LNCAP (cell line): ENCODE measurements at regions not wholly inside any gene's neighbourhood (a gene's known extent, or its start where the extent isn't known, plus 50 kb on each side); places are given as distances from the start of the nearest gene placed in this dataset.

Experiments used
- TF ChIP-seq, protein P1 (sequence below): fragments of 450-650 bp; IDR thresholded peaks from 2 replicates; pipeline ENCODE4 v1.5.1; 2017; ENCODE audit warnings: mild to moderate bottlenecking

DNA sequence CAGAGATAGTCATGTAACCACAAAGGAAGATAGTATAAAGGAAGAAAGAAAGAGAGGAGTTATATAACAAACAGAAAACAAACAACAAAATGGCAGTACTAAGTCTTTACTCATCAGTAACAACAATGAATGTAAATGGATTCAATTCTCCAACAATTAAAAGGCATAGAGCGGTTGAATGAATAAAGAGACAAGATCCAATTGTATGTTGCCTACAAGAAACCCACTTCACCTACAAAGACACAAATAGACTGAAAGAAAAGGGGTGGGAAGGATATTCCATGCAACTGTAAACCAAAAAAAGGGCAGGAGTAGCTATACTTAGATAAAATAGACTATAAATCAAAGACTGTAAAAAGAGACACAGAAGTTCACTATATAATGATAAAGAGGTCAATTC, 157.3 kb upstream of the CREB1 start:
- TF ChIP-seq, protein P1, sequence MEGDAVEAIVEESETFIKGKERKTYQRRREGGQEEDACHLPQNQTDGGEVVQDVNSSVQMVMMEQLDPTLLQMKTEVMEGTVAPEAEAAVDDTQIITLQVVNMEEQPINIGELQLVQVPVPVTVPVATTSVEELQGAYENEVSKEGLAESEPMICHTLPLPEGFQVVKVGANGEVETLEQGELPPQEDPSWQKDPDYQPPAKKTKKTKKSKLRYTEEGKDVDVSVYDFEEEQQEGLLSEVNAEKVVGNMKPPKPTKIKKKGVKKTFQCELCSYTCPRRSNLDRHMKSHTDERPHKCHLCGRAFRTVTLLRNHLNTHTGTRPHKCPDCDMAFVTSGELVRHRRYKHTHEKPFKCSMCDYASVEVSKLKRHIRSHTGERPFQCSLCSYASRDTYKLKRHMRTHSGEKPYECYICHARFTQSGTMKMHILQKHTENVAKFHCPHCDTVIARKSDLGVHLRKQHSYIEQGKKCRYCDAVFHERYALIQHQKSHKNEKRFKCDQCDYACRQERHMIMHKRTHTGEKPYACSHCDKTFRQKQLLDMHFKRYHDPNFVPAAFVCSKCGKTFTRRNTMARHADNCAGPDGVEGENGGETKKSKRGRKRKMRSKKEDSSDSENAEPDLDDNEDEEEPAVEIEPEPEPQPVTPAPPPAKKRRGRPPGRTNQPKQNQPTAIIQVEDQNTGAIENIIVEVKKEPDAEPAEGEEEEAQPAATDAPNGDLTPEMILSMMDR: no peak

DNA sequence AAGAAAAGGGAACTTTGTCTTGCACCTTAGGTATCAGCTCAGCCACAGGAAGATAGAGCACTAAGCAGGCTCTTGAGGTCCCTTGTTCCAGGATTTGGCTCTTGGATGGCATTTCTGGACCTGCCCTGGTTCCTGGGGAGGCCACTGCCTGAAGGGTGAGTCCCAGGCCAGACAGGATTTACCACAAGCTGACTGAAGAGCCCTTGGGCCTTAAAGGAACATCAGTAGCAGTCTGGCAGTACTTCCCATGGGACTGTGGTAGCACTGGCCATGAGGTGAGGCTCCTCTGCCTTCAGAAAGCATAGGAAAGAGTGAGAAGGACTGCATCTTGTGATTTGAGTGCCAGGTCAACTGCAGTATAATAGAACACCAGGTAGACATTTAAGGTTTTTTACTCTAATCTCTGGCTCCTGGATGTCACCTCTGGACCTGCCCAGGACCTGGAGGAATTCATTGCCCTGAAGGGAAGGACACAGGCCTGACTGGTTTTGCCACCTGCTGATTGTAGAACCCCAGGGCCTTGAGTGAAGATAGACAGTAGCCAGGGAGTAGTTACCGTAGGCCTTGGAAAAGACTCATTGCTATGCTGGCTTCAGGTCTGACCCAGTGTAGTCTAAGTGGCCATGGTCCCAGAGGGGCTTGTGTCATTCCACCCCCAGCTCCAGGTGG, 154.4 kb upstream of the CREB1 start:
- TF ChIP-seq, protein P1: no peak

DNA sequence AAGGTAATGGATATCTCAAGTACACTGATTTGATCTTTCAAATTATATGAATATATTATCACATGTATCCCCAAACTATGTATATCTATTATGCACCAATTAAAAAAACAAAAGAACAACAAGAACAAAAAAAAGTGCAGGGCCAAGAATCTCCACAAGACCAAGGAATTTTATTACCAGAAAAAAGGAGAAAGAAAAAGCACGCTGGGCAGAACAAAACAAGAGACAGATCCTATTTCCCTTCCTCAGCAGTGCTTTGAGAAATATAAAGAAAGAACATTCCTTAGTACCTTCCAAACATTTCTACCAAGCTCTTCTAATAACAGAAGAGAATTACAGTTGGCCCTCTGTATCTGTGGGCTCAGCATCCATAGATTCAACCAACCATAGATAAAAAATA, 144.7 kb upstream of the CREB1 start:
- TF ChIP-seq, protein P1: no peak

DNA sequence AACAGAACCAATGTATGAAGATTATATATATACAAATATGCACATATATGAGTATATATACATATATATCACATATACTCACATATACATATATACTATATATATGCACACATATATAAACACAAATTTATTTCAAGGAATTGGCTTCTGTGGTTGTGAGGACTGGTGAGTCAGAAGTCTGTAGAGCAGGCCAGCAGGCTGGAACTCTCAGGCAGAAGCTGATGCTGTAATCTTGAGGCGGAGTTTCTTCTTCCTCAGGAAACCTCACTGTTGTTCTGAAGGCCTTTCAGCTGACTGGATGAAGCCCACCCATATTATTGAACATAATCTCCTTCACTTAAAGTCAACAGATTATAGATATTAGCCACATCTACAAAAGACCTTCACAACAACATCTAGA, 143.9 kb upstream of the CREB1 start:
- TF ChIP-seq, protein P1: no peak

DNA sequence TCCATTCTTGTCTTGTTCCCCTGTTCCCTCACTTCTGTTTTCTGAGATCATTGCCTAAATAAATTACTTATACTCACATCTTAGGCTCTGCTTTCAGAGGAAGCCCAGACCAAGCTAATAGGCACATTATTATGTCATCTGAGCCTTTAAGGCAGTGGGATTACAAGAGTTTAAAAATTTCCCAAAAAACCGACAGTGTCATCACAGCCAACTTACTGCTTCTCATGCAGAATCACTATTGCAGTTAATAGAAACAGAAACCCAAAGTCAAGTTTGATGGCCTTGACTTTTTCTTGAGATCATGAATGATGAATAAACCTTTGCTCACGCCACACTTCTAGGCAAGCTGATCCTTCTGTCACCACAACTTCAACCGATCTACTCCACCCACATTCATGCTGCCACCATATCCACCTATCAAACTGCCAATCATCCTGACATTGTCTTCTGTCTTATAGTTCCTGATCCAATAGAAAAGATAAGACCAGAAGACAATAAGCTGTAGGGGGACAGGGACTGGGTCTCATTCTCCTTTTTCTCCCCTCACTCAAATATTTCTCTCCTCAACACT, 142.7 kb upstream of the CREB1 start:
- TF ChIP-seq, protein P1: no peak

DNA sequence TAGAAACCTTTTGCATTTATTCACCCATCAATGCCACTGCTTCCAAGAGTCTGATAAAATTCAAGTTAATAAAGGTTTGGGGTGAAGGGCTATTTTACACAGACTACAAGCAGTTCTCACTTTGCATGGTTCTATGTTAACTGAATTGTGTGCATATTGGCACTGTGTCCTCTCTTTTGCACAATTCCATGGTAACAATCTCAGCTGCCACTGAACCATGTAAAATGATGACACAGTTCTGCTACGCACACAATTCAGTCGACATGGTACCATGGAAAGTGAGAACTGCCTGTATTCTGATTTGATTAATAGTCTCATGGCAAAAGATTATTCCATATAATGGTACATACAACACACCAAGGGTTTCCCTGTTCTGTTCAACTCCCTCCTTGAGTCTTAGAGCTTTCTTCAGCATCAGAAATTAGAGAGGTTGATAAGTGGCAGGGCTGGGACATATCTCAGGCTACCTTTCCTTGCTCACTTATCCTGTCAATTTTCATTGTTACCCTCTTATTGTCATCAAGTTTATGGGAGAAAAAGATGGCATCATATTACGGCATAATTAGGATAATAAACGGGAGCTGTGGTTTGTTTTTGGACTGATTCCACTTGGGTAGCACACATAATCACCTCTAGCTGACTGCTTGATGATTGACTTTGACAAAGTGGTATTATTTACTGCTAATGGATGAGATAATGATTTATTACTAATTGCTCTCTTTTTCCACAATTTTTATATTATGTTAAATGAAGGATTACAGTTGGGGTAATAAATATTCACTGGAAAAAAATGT, 139.3 kb upstream of the CREB1 start:
- TF ChIP-seq, protein P1: no peak

DNA sequence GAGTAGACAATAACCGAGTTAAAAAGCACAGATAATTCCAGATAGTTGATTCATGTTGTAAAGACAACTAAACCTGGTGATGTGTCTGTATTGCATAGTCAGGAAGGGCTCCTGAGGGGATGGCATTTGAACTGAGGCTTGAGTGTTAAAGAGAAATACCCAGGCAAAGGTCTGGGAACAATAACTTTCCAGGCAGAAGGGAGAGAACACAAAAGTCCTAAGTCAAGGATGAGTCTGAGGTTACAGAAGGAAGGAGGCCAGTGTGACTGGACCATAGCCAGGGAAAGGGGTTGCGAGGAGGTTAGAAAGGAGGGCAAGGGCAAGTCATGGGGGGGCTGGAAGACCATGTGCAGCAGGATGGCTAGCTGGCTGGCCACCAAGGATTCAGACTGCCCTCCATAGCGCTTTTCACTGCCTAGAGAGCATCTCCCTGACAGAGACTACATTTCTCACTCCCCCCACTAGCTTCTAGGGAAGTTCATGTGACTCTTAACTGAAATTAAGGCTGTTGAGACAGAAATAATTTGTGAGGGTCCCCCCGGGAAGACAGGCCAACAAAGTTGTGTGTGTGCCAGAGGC, 135.5 kb upstream of the CREB1 start:
- TF ChIP-seq, protein P1: no peak
